NCI-H82 treated with DMSO at 0.1 percent for 48 hours (cell line): ENCODE measurements at regions not wholly inside any gene's neighbourhood (a gene's known extent, or its start where the extent isn't known, plus 50 kb on each side); places are given as distances from the start of the nearest gene placed in this dataset.
"Not testable (repeated sequence)": the region's sequence is repeated elsewhere in the genome, so short reads cannot be mapped to it uniquely, and the experiment has no call there.

Experiments
- DNase-seq: peaks from one replicate; lab custom pipeline; 2025; ENCODE audit not compliant: unreplicated experiment; lab: John Stamatoyannopoulos, UW

DNA sequence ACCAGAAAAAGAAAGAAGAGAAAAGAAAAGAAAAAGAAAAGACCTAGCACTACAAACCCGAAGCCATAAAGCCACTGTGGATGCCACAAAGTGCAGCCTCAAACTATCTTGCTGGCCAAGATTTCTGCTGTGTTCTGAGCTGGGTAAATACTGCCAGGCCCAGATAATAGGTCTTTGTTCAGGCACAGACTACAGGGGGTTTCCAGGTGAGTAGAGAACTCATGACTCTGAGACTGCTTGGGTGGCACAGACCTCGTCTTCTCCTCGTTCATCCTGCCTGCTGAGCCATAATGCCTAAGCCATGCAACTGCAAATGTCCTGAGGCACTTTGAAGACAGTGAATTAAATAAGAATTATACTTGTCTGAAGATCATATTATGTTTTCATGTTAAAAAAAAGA is 651.8 kb downstream of the LMO4 start:
- DNase-seq, result no peak

- no peak for DNase-seq
Measured at GRCh38 chr1:87981386-87981785, 652.7 kb downstream of the LMO4 start.

- DNase-seq, result no peak
Measured at GRCh38 chr1:87981810-87982209, 653.1 kb downstream of the LMO4 start.

DNA sequence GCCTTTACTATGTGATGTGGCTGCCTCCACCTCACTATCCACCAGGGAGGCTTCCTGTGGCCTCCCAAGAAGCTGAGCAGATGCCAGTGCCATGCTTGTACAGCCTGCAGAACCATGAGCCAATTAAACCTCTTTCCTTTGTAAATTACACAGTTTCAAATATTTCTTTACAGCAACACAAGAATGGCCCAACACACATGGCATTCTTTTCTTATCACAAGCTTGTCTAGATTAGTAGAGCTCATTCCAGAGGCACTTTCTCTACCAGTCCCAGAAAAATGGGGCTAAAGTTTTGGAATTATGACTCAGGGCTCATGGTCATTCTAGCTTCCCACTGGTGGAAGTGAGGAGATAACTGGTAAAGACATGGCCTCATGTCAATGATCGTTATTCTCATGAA is 655.2 kb downstream of the LMO4 start:
- DNase-seq, result no peak

DNA sequence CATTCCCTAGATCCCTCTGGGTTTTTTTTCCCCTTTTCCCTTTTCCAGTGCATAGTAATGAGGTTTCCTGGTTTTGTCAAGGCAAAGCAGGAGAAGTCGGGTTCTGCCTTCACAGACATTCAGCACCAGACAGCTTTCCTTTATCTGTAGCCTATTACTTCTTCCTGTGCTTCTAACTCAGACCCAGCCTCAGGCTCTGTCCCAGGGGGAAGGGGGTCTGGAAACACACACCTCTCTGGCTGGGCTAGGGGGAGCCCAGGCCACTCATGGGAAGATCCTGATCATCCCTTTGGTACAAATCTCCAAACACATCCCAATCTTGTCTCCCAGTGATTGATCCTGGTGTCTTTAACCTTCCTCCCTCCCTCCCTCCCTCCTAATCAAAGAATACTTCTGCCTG is 656.4 kb downstream of the LMO4 start:
- no peak for DNase-seq

- DNase-seq, result no peak
Measured at GRCh38 chr1:87986130-87986866, 657.6 kb downstream of the LMO4 start.

DNA sequence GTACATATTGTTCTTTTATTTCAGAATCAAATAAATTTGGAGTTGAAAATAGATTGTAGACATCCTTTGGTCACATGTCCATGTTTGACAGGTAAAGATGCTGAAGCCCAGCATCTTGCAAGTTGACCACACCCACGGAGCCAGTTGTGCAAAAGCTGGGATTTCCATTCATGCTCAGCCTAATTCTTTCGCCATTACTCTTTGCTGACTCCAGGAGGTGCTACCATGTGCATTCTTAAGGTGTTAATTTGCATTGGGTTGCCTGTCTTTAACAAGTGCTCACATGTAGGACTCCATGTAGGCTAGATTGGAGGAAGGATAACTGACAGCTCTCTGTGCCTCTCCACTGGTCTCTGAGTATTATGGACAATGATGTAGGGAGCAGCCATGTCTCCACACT is 660.7 kb downstream of the LMO4 start:
- DNase-seq, result no peak

DNA sequence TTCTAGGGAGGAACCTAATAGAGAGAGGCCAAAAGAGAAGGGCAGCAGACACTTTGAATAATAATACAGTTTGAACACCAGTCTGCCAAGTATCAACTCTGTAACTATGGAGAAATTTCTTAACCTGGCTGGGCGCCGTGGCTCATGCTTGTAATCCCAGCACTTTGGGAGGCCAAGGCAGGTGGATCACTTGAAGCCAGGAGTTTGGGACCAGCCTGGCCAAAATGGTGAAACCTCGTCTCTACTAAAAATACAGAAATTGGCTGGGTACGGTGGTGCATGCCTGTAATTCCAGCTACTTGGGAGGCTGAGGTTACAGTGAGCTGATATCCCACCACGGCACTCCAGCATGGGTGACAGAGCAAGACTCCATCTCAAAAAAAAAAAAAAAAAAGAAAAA is 663.9 kb downstream of the LMO4 start:
- not testable (repeated sequence) for DNase-seq

GRCh38 chr1:87993051-87993450 is 664.4 kb downstream of the LMO4 start:
- no peak for DNase-seq

DNA sequence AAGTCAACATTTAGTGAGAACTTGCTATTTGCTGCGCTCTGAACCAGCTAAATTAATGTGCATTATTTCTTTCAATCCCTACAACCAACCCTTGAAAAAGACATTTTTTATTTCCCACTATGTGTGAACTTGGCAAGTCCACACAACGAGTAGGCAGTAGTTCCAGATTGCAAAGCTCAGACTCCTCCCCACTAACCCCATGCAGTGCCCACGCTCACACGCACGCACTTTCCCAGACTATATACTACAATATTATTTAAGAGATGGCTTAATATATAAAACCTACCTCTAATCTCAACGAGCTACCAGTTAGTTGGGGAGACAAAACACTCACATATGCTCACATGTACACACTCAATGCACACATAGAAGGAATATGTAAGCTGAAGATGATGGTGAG is 671.2 kb downstream of the LMO4 start:
- no peak for DNase-seq

DNA sequence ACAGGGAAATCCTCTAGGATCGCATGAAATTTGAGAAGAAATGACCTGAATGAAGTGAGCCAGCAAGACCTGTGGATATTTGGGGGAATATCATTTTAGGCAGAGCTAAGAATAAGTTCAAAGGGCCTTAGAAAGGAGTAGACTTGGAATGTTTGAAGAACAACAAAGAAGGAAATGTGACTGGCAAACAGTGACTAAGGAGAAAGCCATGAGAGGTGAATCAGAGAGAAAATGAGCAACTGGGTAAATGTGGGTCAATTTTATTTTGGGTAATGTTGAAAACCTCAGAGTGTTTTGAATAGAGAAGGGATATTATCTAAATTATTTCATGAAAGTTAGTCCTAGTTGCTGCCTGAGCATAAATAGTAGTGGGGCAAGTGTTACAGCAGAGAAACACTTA is 672.8 kb downstream of the LMO4 start:
- DNase-seq, result no peak

DNA sequence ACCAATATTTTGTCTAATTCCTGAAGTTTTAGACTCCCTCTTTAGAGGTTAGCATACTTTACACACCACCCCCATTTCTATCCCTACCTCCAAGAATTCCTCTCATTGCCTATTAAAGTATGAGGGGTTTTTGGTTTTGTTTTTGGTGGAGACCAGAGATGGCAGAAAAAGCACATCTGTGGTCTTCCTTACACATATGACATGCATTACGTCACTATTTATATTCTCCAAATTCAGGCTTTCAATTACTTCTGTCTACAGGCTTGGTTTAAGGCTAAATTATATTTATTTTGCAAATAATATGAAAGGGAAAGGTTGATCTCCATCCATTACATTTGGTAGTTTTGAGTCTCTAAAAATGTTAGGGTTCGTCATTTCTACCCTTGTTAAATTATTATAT is 674.6 kb downstream of the LMO4 start:
- DNase-seq, result no peak

GRCh38 chr1:88009916-88010315 is 674.2 kb upstream of the PKN2 start:
- no peak for DNase-seq

DNA sequence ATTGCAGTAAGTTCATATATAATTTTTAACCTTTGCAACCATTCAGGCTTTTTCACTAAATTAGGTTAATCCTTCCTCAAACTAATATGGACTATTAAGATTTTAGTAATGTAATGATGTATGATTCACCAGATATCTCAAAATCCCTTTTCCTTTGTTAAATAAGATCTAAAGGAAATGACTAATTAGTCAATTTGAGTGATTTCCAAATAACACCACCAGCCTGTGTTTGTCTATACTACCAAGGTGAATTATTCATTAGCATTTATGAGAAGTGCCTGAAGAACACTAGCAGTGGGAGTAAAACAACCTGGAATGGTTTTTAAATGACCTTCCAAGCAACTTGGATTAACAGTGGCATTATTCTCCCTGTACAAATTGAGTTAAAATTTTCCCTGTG is 670.6 kb upstream of the PKN2 start:
- no peak for DNase-seq

DNA sequence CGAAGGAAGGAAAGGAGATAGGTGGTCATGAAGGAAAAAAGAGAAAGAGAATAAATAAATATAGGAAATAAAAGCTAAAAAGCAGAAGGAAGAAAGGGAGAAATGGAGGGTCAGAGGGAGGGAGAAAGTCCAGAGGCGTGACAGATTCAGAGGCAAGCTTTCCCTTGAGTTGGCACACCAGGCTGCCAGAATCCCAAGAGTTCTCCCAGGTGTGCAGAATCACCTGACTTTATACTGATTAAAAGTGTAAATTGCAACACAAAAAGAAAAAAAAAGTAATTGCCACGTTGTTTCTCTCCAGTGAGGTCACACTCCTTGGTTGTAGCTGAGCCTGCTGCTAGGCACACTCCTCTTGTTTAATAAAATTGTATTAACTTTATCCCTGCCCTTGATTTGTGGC is 669.9 kb upstream of the PKN2 start:
- DNase-seq, result no peak

DNA sequence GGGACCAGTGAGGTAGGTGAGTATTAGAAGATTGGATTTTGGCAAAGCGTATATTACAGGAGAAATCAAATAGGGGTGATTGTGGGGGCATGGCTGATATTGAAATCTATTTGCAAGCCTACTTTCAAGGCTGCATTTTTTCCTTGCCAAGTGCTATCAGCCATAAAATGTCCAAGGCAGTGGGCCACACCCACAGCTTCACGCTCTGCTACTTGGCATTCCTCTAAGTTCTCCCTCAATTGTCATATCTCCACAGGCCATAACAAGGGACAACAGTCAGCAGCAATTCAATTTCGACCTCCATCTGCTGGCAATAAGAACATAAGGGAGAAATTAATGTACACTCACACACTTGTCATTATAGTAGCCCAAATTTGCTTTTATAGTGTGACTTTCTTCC is 667.1 kb upstream of the PKN2 start:
- DNase-seq, result no peak

- no peak for DNase-seq
Measured at GRCh38 chr1:88021529-88021928, 662.5 kb upstream of the PKN2 start.

DNA sequence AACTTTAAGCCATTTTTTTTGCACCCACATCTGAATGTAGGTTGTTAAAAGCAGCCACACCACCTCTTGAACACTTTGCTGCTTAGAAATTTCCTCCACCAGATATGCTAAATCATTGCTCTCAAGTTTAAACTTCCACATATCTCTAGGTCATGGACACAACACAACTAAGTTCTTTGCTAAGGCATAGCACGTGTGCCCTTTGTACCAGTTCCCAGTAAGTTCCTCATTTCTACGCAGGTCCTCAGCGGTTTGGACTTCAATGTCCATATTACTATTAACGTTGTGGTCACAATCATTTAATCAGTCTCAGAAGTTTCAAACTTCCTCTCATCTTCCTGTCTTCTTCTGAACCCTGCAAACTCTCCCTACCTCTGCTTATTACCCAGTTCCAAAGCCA is 661.6 kb upstream of the PKN2 start:
- DNase-seq, result no peak

- DNase-seq, result no peak
Measured at GRCh38 chr1:88029142-88029541, 654.9 kb upstream of the PKN2 start.

DNA sequence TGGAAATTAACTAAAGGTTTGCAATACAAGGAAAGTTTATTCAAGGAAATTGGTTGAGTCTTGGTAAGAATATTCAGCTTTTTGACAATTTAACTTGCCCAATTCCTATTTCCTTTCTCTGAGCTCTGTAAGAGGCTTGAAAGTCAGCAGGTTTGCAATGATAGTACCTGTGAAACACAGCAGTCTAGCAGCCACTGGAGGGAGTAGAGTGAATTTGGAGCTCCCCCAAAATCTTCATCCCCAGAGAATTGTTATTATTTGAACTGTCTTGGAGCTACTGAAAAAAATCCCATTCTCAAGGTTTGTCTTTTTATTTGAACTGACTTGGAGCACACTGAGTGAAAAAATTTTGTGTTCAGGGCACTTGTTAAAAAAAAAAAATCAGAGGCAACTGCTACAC is 654.2 kb upstream of the PKN2 start:
- DNase-seq, result no peak

DNA sequence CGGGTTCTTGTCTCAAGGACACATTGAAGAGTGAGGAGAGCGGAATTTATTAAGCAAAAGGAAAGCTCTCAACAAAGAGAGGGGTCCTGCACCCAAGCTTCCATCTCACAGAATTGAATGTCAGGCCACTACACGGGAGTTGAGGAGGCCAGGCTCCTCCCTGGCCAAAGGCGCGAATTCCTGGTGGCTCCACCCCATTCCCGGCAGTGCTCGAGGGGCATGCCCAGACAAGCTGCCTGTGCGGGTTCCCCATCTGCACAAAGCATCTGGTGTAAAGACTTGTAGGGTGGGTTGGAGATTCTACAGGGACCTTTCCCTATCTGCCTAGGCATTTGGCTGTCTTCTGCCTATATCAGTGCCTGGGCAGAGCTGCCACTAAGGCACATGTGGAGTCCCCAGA is 648.5 kb upstream of the PKN2 start:
- no peak for DNase-seq

DNA sequence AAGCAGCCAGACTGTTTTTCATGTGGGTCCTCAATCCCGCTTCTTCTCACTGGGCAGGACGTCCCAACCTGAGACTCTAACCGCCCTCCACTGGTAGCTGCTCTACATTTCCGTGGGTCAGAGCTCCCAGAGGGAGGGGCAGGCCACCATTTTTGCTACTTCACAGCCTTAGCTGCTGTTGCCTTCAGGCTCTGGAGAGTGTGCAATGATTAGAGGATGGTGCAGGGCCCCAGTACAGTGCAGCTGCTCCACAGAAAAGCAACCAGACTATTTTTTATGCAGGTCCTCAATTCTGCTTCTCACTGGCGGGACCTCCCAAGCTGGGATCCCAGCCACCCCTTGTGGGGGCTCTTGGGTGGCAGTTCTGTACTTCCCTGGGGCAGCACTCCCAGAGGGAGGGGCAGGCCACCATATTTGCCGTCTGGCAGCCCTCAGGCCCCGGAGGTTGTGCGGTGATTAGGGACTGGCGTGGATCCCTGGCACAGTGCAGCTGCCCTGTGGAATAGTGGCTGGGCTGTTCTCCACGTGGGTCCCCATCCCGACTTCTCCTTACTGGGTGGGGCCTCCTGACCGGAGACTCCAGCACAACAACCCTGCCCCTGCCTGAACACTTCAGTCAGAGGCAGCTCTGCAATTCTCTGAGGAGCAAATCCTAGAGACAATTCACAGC is 647.6 kb upstream of the PKN2 start:
- no peak for DNase-seq

GRCh38 chr1:88039240-88039639 is 644.8 kb upstream of the PKN2 start:
- DNase-seq, result no peak
